ENCODE measurements at regions not wholly inside any gene's neighbourhood (a gene's known extent, or its start where the extent isn't known, plus 50 kb on each side); places are given as distances from the start of the nearest gene placed in this dataset.

GRCh38 chr21:15517394-15517793, 212.4 kb upstream of the USP25 start:
- TF ChIP-seq, protein P1, sequence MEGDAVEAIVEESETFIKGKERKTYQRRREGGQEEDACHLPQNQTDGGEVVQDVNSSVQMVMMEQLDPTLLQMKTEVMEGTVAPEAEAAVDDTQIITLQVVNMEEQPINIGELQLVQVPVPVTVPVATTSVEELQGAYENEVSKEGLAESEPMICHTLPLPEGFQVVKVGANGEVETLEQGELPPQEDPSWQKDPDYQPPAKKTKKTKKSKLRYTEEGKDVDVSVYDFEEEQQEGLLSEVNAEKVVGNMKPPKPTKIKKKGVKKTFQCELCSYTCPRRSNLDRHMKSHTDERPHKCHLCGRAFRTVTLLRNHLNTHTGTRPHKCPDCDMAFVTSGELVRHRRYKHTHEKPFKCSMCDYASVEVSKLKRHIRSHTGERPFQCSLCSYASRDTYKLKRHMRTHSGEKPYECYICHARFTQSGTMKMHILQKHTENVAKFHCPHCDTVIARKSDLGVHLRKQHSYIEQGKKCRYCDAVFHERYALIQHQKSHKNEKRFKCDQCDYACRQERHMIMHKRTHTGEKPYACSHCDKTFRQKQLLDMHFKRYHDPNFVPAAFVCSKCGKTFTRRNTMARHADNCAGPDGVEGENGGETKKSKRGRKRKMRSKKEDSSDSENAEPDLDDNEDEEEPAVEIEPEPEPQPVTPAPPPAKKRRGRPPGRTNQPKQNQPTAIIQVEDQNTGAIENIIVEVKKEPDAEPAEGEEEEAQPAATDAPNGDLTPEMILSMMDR (IDR thresholded peaks at IDR 0.05), result no peak
- TF ChIP-seq POLR2AphosphoS5 (IDR thresholded peaks at IDR 0.05) (no peak), POLR2A (IDR thresholded peaks at IDR 0.05) (no peak)

All from breast epithelium (tissue), 3 donors.